ENCODE measurements at regions not wholly inside any gene's neighbourhood (a gene's known extent, or its start where the extent isn't known, plus 50 kb on each side); places are given as distances from the start of the nearest gene placed in this dataset.

- Mint-ChIP-seq H3K9me3 (peaks cover 22% of the 10 kb centered on the region), H3K4me1 (no peaks in the 10 kb centered on the region), H3K4me3 (no peak overlapping the region), H3K27ac (ENCODE audit: low read depth) (no peak overlapping the region), H3K27me3 (no peaks in the 10 kb centered on the region), H3K36me3 (ENCODE audit: insufficient read depth) (no peaks in the 10 kb centered on the region)
- ATAC-seq (replicated peaks; ENCODE audit: extremely low read depth, poor library complexity, severe bottlenecking) (no peak), DNase-seq (ENCODE audit: low spot score in 2 of 2) (no peak)
Observed at GRCh38 chr18:41466436-41467160, 488.4 kb upstream of the PIK3C3 start.

- peaks cover 27% of the 10 kb centered on the region for H3K9me3 Mint-ChIP-seq
- no peak overlapping the region for H3K4me3 Mint-ChIP-seq
- no peaks in the 10 kb centered on the region for H3K27me3 Mint-ChIP-seq
- H3K4me1 Mint-ChIP-seq = no peaks in the 10 kb centered on the region
- no peaks in the 10 kb centered on the region for H3K36me3 Mint-ChIP-seq (ENCODE audit: insufficient read depth)
- DNase-seq (ENCODE audit: low spot score in 2 of 2) = no peak
- ATAC-seq (replicated peaks; ENCODE audit: extremely low read depth, poor library complexity, severe bottlenecking) = no peak
- no peak overlapping the region for H3K27ac Mint-ChIP-seq (ENCODE audit: low read depth)
Observed at GRCh38 chr18:41465386-41465785, 489.6 kb upstream of the PIK3C3 start.

- ATAC-seq (replicated peaks; ENCODE audit: extremely low read depth, poor library complexity, severe bottlenecking) (no peak), DNase-seq (ENCODE audit: low spot score in 2 of 2) (no peak)
- H3K27me3 Mint-ChIP-seq = no peaks in the 10 kb centered on the region
- H3K9me3 Mint-ChIP-seq = peaks cover 29% of the 10 kb centered on the region
- no peak overlapping the region for H3K4me3 Mint-ChIP-seq
- no peaks in the 10 kb centered on the region for H3K4me1 Mint-ChIP-seq
- no peaks in the 10 kb centered on the region for H3K36me3 Mint-ChIP-seq (ENCODE audit: insufficient read depth)
- H3K27ac Mint-ChIP-seq (ENCODE audit: low read depth) = no peak overlapping the region
Observed at GRCh38 chr18:41464278-41464677, 490.8 kb upstream of the PIK3C3 start.

GRCh38 chr18:41462946-41463345 lies 492.1 kb upstream of the PIK3C3 start:
- Mint-ChIP-seq H3K36me3 (ENCODE audit: insufficient read depth) (no peaks in the 10 kb centered on the region), H3K9me3 (peaks cover 26% of the 10 kb centered on the region), H3K4me3 (no peak overlapping the region), H3K27ac (ENCODE audit: low read depth) (no peak overlapping the region), H3K27me3 (no peaks in the 10 kb centered on the region), H3K4me1 (no peaks in the 10 kb centered on the region)
- ATAC-seq (replicated peaks; ENCODE audit: extremely low read depth, poor library complexity, severe bottlenecking) = no peak
- no peak for DNase-seq (ENCODE audit: low spot score in 2 of 2)

- Mint-ChIP-seq H3K4me3 (no peak overlapping the region), H3K27me3 (no peaks in the 10 kb centered on the region), H3K4me1 (no peaks in the 10 kb centered on the region), H3K9me3 (peaks cover 26% of the 10 kb centered on the region), H3K36me3 (ENCODE audit: insufficient read depth) (no peaks in the 10 kb centered on the region), H3K27ac (ENCODE audit: low read depth) (no peak overlapping the region)
- DNase-seq (ENCODE audit: low spot score in 2 of 2) = no peak
- ATAC-seq (replicated peaks; ENCODE audit: extremely low read depth, poor library complexity, severe bottlenecking) = no peak
Observed at GRCh38 chr18:41461114-41461513, 493.9 kb upstream of the PIK3C3 start.

GRCh38 chr18:41459656-41460055 lies 495.4 kb upstream of the PIK3C3 start:
- ATAC-seq (replicated peaks; ENCODE audit: extremely low read depth, poor library complexity, severe bottlenecking) (no peak), DNase-seq (ENCODE audit: low spot score in 2 of 2) (no peak)
- no peaks in the 10 kb centered on the region for H3K27me3 Mint-ChIP-seq
- H3K4me1 Mint-ChIP-seq = no peaks in the 10 kb centered on the region
- no peaks in the 10 kb centered on the region for H3K36me3 Mint-ChIP-seq (ENCODE audit: insufficient read depth)
- no peak overlapping the region for H3K4me3 Mint-ChIP-seq
- H3K27ac Mint-ChIP-seq (ENCODE audit: low read depth) = no peak overlapping the region
- peaks cover 33% of the 10 kb centered on the region for H3K9me3 Mint-ChIP-seq

GRCh38 chr18:41458376-41458775 lies 496.7 kb upstream of the PIK3C3 start:
- no peak for DNase-seq (ENCODE audit: low spot score in 2 of 2)
- Mint-ChIP-seq H3K9me3 (peaks cover 33% of the 10 kb centered on the region), H3K4me1 (no peaks in the 10 kb centered on the region), H3K27me3 (no peaks in the 10 kb centered on the region), H3K4me3 (no peak overlapping the region), H3K27ac (ENCODE audit: low read depth) (no peak overlapping the region), H3K36me3 (ENCODE audit: insufficient read depth) (no peaks in the 10 kb centered on the region)
- no peak for ATAC-seq (replicated peaks; ENCODE audit: extremely low read depth, poor library complexity, severe bottlenecking)

GRCh38 chr18:41457765-41458326 lies 497.2 kb upstream of the PIK3C3 start:
- Mint-ChIP-seq H3K27me3 (no peaks in the 10 kb centered on the region), H3K27ac (ENCODE audit: low read depth) (no peak overlapping the region), H3K4me3 (no peak overlapping the region), H3K4me1 (no peaks in the 10 kb centered on the region), H3K9me3 (peaks cover 29% of the 10 kb centered on the region), H3K36me3 (ENCODE audit: insufficient read depth) (no peaks in the 10 kb centered on the region)
- DNase-seq (ENCODE audit: low spot score in 2 of 2) (no peak), ATAC-seq (replicated peaks; ENCODE audit: extremely low read depth, poor library complexity, severe bottlenecking) (no peak)

GRCh38 chr18:41456831-41457230 lies 498.2 kb upstream of the PIK3C3 start:
- no peaks in the 10 kb centered on the region for H3K27me3 Mint-ChIP-seq
- no peaks in the 10 kb centered on the region for H3K36me3 Mint-ChIP-seq (ENCODE audit: insufficient read depth)
- no peak overlapping the region for H3K27ac Mint-ChIP-seq (ENCODE audit: low read depth)
- peaks cover 25% of the 10 kb centered on the region for H3K9me3 Mint-ChIP-seq
- DNase-seq (ENCODE audit: low spot score in 2 of 2) (no peak), ATAC-seq (replicated peaks; ENCODE audit: extremely low read depth, poor library complexity, severe bottlenecking) (no peak)
- H3K4me1 Mint-ChIP-seq = no peaks in the 10 kb centered on the region
- no peak overlapping the region for H3K4me3 Mint-ChIP-seq

- Mint-ChIP-seq H3K27ac (ENCODE audit: low read depth) (no peak overlapping the region), H3K4me1 (no peaks in the 10 kb centered on the region), H3K27me3 (no peaks in the 10 kb centered on the region), H3K4me3 (no peak overlapping the region), H3K36me3 (ENCODE audit: insufficient read depth) (no peaks in the 10 kb centered on the region), H3K9me3 (peaks cover 26% of the 10 kb centered on the region)
- DNase-seq (ENCODE audit: low spot score in 2 of 2) (no peak), ATAC-seq (replicated peaks; ENCODE audit: extremely low read depth, poor library complexity, severe bottlenecking) (no peak)
Observed at GRCh38 chr18:41449612-41450011, 505.4 kb upstream of the PIK3C3 start.

- no peak overlapping the region for H3K4me3 Mint-ChIP-seq
- H3K4me1 Mint-ChIP-seq = no peaks in the 10 kb centered on the region
- peaks cover 27% of the 10 kb centered on the region for H3K9me3 Mint-ChIP-seq
- DNase-seq (ENCODE audit: low spot score in 2 of 2) (no peak), ATAC-seq (replicated peaks; ENCODE audit: extremely low read depth, poor library complexity, severe bottlenecking) (no peak)
- H3K27me3 Mint-ChIP-seq = no peaks in the 10 kb centered on the region
- H3K27ac Mint-ChIP-seq (ENCODE audit: low read depth) = no peak overlapping the region
- no peaks in the 10 kb centered on the region for H3K36me3 Mint-ChIP-seq (ENCODE audit: insufficient read depth)
Observed at GRCh38 chr18:41444943-41445342, 510.1 kb upstream of the PIK3C3 start.

GRCh38 chr18:41436772-41437171 lies 518.3 kb upstream of the PIK3C3 start:
- H3K4me1 Mint-ChIP-seq = no peaks in the 10 kb centered on the region
- no peaks in the 10 kb centered on the region for H3K36me3 Mint-ChIP-seq (ENCODE audit: insufficient read depth)
- H3K9me3 Mint-ChIP-seq = peaks cover 25% of the 10 kb centered on the region
- no peak overlapping the region for H3K27ac Mint-ChIP-seq (ENCODE audit: low read depth)
- H3K4me3 Mint-ChIP-seq = no peak overlapping the region
- DNase-seq (ENCODE audit: low spot score in 2 of 2) (no peak), ATAC-seq (replicated peaks; ENCODE audit: extremely low read depth, poor library complexity, severe bottlenecking) (no peak)
- H3K27me3 Mint-ChIP-seq = no peaks in the 10 kb centered on the region

GRCh38 chr18:41418598-41418997 lies 536.4 kb upstream of the PIK3C3 start:
- Mint-ChIP-seq H3K27me3 (no peaks in the 10 kb centered on the region), H3K9me3 (peaks cover 14% of the 10 kb centered on the region), H3K27ac (ENCODE audit: low read depth) (no peak overlapping the region), H3K36me3 (ENCODE audit: insufficient read depth) (no peaks in the 10 kb centered on the region), H3K4me3 (no peak overlapping the region), H3K4me1 (no peaks in the 10 kb centered on the region)
- DNase-seq (ENCODE audit: low spot score in 2 of 2) (no peak), ATAC-seq (replicated peaks; ENCODE audit: extremely low read depth, poor library complexity, severe bottlenecking) (no peak)

Measured in central memory CD8-positive, alpha-beta T cell (primary cell).